T-helper 2 cell (primary cell): ENCODE measurements at regions not wholly inside any gene's neighbourhood (a gene's known extent, or its start where the extent isn't known, plus 50 kb on each side); places are given as distances from the start of the nearest gene placed in this dataset.
A peak's percentile ranks its signal among the peaks of the same experiment; 100 is the strongest.

ENCODE experiments used
- DNase-seq, 5 experiments: peaks; one replicate each; pipeline versions ENCODE4 v3.0.0 to v3.0.0-alpha.2; 2012 to 2022

GRCh38 chr7:142359694-142360279 is 101.9 kb upstream of the PRSS58 start:
- DNase-seq = no peak

- peak in 1 of 5 experiments; percentile 61 for DNase-seq
Observed at GRCh38 chr7:142357953-142358520, 100.2 kb upstream of the PRSS58 start.

- no peak for DNase-seq
Observed at GRCh38 chr7:142356166-142356565, 98.3 kb upstream of the PRSS58 start.

- no peak for DNase-seq
Observed at GRCh38 chr7:142355328-142355727, 97.5 kb upstream of the PRSS58 start.

GRCh38 chr7:142353147-142354060 is 95.5 kb upstream of the PRSS58 start:
- DNase-seq = peak in 1 of 5 experiments; percentile 28

- DNase-seq = peak in 1 of 5 experiments; percentile 51
Observed at GRCh38 chr7:142352543-142352942, 94.7 kb upstream of the PRSS58 start.

- no peak for DNase-seq
Observed at GRCh38 chr7:142351145-142351544, 93.3 kb upstream of the PRSS58 start.

GRCh38 chr7:142349670-142350405 is 92.0 kb upstream of the PRSS58 start:
- no peak for DNase-seq

GRCh38 chr7:142348921-142349405 is 91.1 kb upstream of the PRSS58 start:
- DNase-seq = peak in 1 of 5 experiments; percentile 16

- no peak for DNase-seq
Observed at GRCh38 chr7:142348100-142348499, 90.2 kb upstream of the PRSS58 start.

- no peak for DNase-seq
Observed at GRCh38 chr7:142347091-142347490, 89.2 kb upstream of the PRSS58 start.

GRCh38 chr7:142345811-142346210 is 88.0 kb upstream of the PRSS58 start:
- peak in 3 of 5 experiments; percentile 53 to 75 (median 53) for DNase-seq

GRCh38 chr7:142338633-142339501 is 81.0 kb upstream of the PRSS58 start:
- DNase-seq = peak in 2 of 5 experiments; percentile 23 to 42

GRCh38 chr7:142337054-142338001 is 79.5 kb upstream of the PRSS58 start:
- peak in 1 of 5 experiments; percentile 44 for DNase-seq

GRCh38 chr7:142334806-142335205 is 76.9 kb upstream of the PRSS58 start:
- DNase-seq = no peak

GRCh38 chr7:142334236-142334635 is 76.4 kb upstream of the PRSS58 start:
- DNase-seq = no peak

GRCh38 chr7:142332421-142332820 is 74.6 kb upstream of the PRSS58 start:
- DNase-seq = no peak

- no peak for DNase-seq
Observed at GRCh38 chr7:142331941-142332340, 74.1 kb upstream of the PRSS58 start.

GRCh38 chr7:142329062-142329790 is 71.4 kb upstream of the PRSS58 start:
- no peak for DNase-seq

GRCh38 chr7:142328551-142328950 is 70.7 kb upstream of the PRSS58 start:
- no peak for DNase-seq
